SU-DHL-6 (cell line): ENCODE measurements at regions not wholly inside any gene's neighbourhood (a gene's known extent, or its start where the extent isn't known, plus 50 kb on each side); places are given as distances from the start of the nearest gene placed in this dataset.

ENCODE experiments used
- CTCF ChIP-seq: fragments of 200-600 bp; sonication (generic); IDR thresholded peaks from one replicate; pipeline ENCODE4 v1.5.1; 2017; ENCODE audit warnings: antibody characterized with exemption, mild to moderate bottlenecking, low read length, moderate library complexity; ENCODE audit not compliant: insufficient read depth, poor library complexity, severe bottlenecking
- EZH2phosphoT487 ChIP-seq: fragments of 200-600 bp; sonication (generic), shearing (Covaris generic); conservative IDR thresholded peaks from 2 replicates; pipeline ENCODE4 v1.6.1; 2018; ENCODE audit warnings: mild to moderate bottlenecking, antibody characterized with exemption, low read length, moderate library complexity, mixed read lengths

GRCh38 chr9:11323457-11323856, 710.7 kb upstream of the PTPRD start:
- no peak for TF ChIP-seq CTCF
- no peak for TF ChIP-seq EZH2phosphoT487
